DND-41 (cell line): ENCODE measurements at regions not wholly inside any gene's neighbourhood (a gene's known extent, or its start where the extent isn't known, plus 50 kb on each side); places are given as distances from the start of the nearest gene placed in this dataset.

Source experiments
- CTCF ChIP-seq: IDR thresholded peaks from 2 replicates; pipeline ENCODE4 v1.5.1; 2012; ENCODE audit warnings: borderline replicate concordance, low read length, moderate library complexity, mild to moderate bottlenecking; ENCODE audit not compliant: poor library complexity, severe bottlenecking; ENCODE audit errors: extremely low read depth
- EZH2 ChIP-seq: IDR thresholded peaks from 3 replicates; pipeline ENCODE4 v1.6.1; 2012; ENCODE audit warnings: borderline replicate concordance, low read depth, mild to moderate bottlenecking, moderate library complexity, low read length, inconsistent platforms; ENCODE audit not compliant: severe bottlenecking

DNA sequence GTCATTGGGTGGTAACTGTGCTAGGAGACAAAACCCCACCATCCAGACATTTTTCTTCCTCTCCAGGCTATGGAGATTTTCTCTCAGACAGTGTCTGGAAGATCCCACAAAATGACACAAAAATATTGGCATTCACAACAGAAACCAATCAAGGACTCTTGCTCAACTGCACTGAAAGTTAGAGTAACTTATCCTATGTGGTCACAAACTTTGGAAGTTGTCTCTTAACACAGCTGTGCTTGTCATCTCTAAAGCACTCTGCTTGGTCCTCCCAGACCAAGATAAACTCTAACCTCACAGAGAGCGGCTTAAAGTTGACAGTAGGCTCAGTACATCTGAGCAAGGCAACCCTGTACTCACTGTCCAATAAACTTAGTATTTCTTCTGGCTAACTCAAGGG, 74.9 kb downstream of the AKR1C4 start:
- TF ChIP-seq CTCF (no peak), EZH2 (no peak)
